Upper lobe of right lung (tissue), 1 donor: ENCODE measurements at regions not wholly inside any gene's neighbourhood (a gene's known extent, or its start where the extent isn't known, plus 50 kb on each side); places are given as distances from the start of the nearest gene placed in this dataset.
"Not testable (repeated sequence)": the region's sequence is repeated elsewhere in the genome, so short reads cannot be mapped to it uniquely, and the experiment has no call there.

Experiments
- ATAC-seq: fragments of 200-7000 bp; cut with Tn5 transposase; one replicate; pipeline ENCODE4 v1.9.1; 2020; ENCODE audit warnings: mild to moderate bottlenecking, moderate library complexity
- DNase-seq: peaks from one replicate; pipeline ENCODE4 v3.0.0-alpha.2; 2020
- H3K27ac ChIP-seq: fragments of 200-600 bp; one replicate; pipeline ENCODE4 v1.8.0; 2022
- H3K27me3 ChIP-seq: fragments of 200-600 bp; one replicate; pipeline ENCODE4 v1.8.0; 2022; ENCODE audit warnings: mild to moderate bottlenecking
- H3K36me3 ChIP-seq: fragments of 200-600 bp; one replicate; pipeline ENCODE4 v1.8.0; 2022
- H3K4me1 ChIP-seq: fragments of 200-600 bp; one replicate; pipeline ENCODE4 v1.8.0; 2022
- H3K4me3 ChIP-seq: fragments of 200-600 bp; one replicate; pipeline ENCODE4 v1.8.0; 2022; ENCODE audit warnings: mild to moderate bottlenecking
- H3K9me3 ChIP-seq: fragments of 200-600 bp; one replicate; pipeline ENCODE4 v1.8.0; 2022
- intact Hi-C: fragments of 100-400 bp; cut with DNase I; formaldehyde crosslinking; loops from one replicate; pipeline ENCODE4 v1.11.0; 2022
- TF ChIP-seq, protein P1 (sequence below): fragments of 200-600 bp; IDR thresholded peaks from one replicate; pipeline ENCODE4 v1.8.0; 2022; ENCODE audit warnings: antibody characterized with exemption
- donor health status: DM: no; HTN: yes; CAD: no; lungs with severe emphysema.

GRCh38 chr11:92050305-92050704, 174.3 kb upstream of the FAT3 start:
- no peak for ATAC-seq
- Histone ChIP-seq H3K4me1 (no peaks in the 10 kb centered on the region), H3K4me3 (no peak overlapping the region), H3K9me3 (no peaks in the 10 kb centered on the region), H3K36me3 (no peaks in the 10 kb centered on the region), H3K27me3 (no peaks in the 10 kb centered on the region), H3K27ac (no peak overlapping the region)
- no peak for DNase-seq
- intact Hi-C loops: no loop called here
- TF ChIP-seq, protein P1, sequence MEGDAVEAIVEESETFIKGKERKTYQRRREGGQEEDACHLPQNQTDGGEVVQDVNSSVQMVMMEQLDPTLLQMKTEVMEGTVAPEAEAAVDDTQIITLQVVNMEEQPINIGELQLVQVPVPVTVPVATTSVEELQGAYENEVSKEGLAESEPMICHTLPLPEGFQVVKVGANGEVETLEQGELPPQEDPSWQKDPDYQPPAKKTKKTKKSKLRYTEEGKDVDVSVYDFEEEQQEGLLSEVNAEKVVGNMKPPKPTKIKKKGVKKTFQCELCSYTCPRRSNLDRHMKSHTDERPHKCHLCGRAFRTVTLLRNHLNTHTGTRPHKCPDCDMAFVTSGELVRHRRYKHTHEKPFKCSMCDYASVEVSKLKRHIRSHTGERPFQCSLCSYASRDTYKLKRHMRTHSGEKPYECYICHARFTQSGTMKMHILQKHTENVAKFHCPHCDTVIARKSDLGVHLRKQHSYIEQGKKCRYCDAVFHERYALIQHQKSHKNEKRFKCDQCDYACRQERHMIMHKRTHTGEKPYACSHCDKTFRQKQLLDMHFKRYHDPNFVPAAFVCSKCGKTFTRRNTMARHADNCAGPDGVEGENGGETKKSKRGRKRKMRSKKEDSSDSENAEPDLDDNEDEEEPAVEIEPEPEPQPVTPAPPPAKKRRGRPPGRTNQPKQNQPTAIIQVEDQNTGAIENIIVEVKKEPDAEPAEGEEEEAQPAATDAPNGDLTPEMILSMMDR: no peak

DNA sequence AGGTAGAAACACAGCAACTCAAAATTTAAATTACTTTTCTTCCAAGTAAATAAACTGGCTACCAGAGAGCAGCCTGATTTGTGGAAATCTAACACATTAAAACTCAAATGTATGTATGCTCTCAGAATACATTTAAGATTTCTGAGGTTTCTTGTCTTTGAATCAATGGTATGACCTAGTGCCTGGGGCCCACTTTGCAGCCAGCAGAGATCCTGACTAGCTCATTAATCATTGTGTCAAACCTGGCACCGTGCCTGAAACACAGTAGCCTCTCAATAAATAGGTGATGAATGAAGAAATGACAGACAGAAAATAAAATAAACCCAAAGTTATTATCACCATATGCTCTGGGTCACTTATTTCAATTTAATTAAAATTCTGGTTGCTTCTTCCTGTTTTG, 176.2 kb upstream of the FAT3 start:
- Histone ChIP-seq H3K4me3 (no peak overlapping the region), H3K9me3 (no peaks in the 10 kb centered on the region), H3K27ac (no peak overlapping the region), H3K36me3 (no peaks in the 10 kb centered on the region), H3K4me1 (no peaks in the 10 kb centered on the region), H3K27me3 (no peaks in the 10 kb centered on the region)
- ATAC-seq: no peak
- TF ChIP-seq, protein P1: no peak
- DNase-seq: no peak
- intact Hi-C loops: no loop called here

GRCh38 chr11:92046103-92046502, 178.5 kb upstream of the FAT3 start:
- no peak overlapping the region for H3K27ac ChIP-seq
- no peaks in the 10 kb centered on the region for H3K9me3 ChIP-seq
- TF ChIP-seq, protein P1: no peak
- H3K4me1 ChIP-seq: no peaks in the 10 kb centered on the region
- H3K4me3 ChIP-seq: no peak overlapping the region
- no peaks in the 10 kb centered on the region for H3K27me3 ChIP-seq
- intact Hi-C loops: no loop called here
- ATAC-seq (no peak), DNase-seq (no peak)
- H3K36me3 ChIP-seq: no peaks in the 10 kb centered on the region

DNA sequence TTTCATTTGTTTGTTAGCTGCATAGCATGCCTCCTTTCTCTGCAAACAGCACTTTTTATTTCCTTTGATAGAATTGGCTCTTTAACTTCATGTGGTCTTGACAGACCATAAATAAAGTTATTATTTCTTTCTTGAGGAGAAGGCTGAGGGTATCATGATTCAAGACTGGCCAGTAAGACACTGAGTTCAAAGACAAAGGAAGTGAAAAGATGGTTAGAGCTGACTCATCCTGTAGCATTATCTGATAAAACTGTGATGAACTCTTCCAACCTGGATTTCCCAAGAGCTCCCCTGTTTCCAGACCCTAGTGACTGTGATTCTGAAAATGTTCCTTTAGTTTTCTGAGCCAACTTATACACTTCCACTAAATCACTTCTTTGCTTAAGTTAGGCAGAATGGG, 179.3 kb upstream of the FAT3 start:
- Histone ChIP-seq H3K4me1 (no peaks in the 10 kb centered on the region), H3K27me3 (no peaks in the 10 kb centered on the region), H3K4me3 (no peak overlapping the region), H3K36me3 (no peaks in the 10 kb centered on the region), H3K9me3 (no peaks in the 10 kb centered on the region), H3K27ac (no peak overlapping the region)
- ATAC-seq (no peak), DNase-seq (no peak)
- intact Hi-C loops: no loop called here
- TF ChIP-seq, protein P1: no peak

GRCh38 chr11:92035488-92035887, 189.1 kb upstream of the FAT3 start:
- no peak for ATAC-seq
- intact Hi-C loops: no loop called here
- H3K27ac ChIP-seq: no peak overlapping the region
- DNase-seq: no peak
- H3K27me3 ChIP-seq: no peaks in the 10 kb centered on the region
- no peaks in the 10 kb centered on the region for H3K9me3 ChIP-seq
- TF ChIP-seq, protein P1: no peak
- no peaks in the 10 kb centered on the region for H3K36me3 ChIP-seq
- no peaks in the 10 kb centered on the region for H3K4me1 ChIP-seq
- H3K4me3 ChIP-seq: no peak overlapping the region

GRCh38 chr11:92027136-92027535, 197.5 kb upstream of the FAT3 start:
- DNase-seq, H3K9me3 ChIP-seq, H3K4me1 ChIP-seq, H3K36me3 ChIP-seq, intact Hi-C loops, ATAC-seq, H3K27ac ChIP-seq, H3K4me3 ChIP-seq, H3K27me3 ChIP-seq: not testable (repeated sequence)
